ENCODE measurements at regions not wholly inside any gene's neighbourhood (a gene's known extent, or its start where the extent isn't known, plus 50 kb on each side); places are given as distances from the start of the nearest gene placed in this dataset.

GRCh38 chr6:8335381-8335780, 100.0 kb downstream of the SLC35B3 start:
- Histone ChIP-seq H2BK120ac (ENCODE audit: low read depth, low read length) (no peak overlapping the region), H3K27me3 (ENCODE audit: control insufficient read depth in 1 of 2, insufficient read depth in 1 of 2, low read length in 2 of 2) (no peaks in the 10 kb centered on the region), H4K91ac (ENCODE audit: low read length) (no peak overlapping the region), H3K4me3 (ENCODE audit: insufficient read depth in 1 of 2, low read depth in 1 of 2, low read length in 2 of 2) (no peak overlapping the region), H3K4me2 (ENCODE audit: low read length, poor library complexity, severe bottlenecking) (no peak overlapping the region), H4K8ac (ENCODE audit: low read length) (no peak overlapping the region), H2AFZ (ENCODE audit: low read depth, low read length) (no peak overlapping the region), H3K9ac (ENCODE audit: low read length) (no peak overlapping the region), H3K23ac (ENCODE audit: low read length in 2 of 2) (no peak overlapping the region), H2BK12ac (ENCODE audit: low read length in 2 of 2) (no peak overlapping the region), H3K36me3 (ENCODE audit: control insufficient read depth in 1 of 2, insufficient read depth in 2 of 2, low read depth in 1 of 2, low read length in 2 of 2) (no peaks in the 10 kb centered on the region), H2BK15ac (ENCODE audit: low read depth, poor library complexity, severe bottlenecking) (no peak overlapping the region), H3K79me1 (replicated peaks; ENCODE audit: low read length, poor library complexity, severe bottlenecking) (no peaks in the 10 kb centered on the region), H3K4me1 (ENCODE audit: control insufficient read depth, insufficient read depth, low read depth, low read length) (no peaks in the 10 kb centered on the region), H3K9me3 (ENCODE audit: control insufficient read depth, low read length) (no peaks in the 10 kb centered on the region), H3K27ac (ENCODE audit: low read length, poor library complexity, severe bottlenecking) (no peak overlapping the region), H2BK5ac (ENCODE audit: low read depth, low read length, poor library complexity, severe bottlenecking) (no peak overlapping the region), H2AK5ac (ENCODE audit: low read length, severe bottlenecking) (no peak overlapping the region), H3K18ac (ENCODE audit: low read depth in 1 of 2, low read length in 2 of 2) (no peak overlapping the region), H3K4ac (ENCODE audit: low read depth in 1 of 2, low read length in 2 of 2) (no peak overlapping the region), H3K14ac (ENCODE audit: low read length in 2 of 2) (no peak overlapping the region)
- no CpG with 5 or more reads among the region's 1 CpG for WGBS
- no peak for DNase-seq

DNA sequence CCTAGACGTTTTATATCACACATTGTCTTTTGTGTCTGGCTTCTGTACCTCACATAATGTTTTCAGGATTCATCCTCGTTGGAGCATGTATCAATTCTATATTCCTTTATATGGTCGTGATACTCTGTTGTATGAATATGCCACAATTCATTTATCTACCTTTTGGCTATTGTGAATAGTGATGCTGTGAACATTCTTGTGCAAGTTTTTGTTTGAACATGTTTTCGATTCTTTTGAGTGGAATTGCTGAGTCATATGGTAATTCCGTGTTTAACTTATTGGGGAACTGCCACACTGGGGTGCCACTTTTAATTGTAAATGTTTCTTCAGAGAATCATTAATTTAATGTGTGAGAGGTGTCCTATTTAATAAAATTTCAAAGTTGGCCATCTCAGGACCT, 101.2 kb downstream of the SLC35B3 start:
- Histone ChIP-seq H2BK15ac (ENCODE audit: low read depth, poor library complexity, severe bottlenecking) (no peak overlapping the region), H3K9ac (ENCODE audit: low read length) (no peak overlapping the region), H3K4me1 (ENCODE audit: control insufficient read depth, insufficient read depth, low read depth, low read length) (no peaks in the 10 kb centered on the region), H2AFZ (ENCODE audit: low read depth, low read length) (no peak overlapping the region), H3K23ac (ENCODE audit: low read length in 2 of 2) (no peak overlapping the region), H3K4ac (ENCODE audit: low read depth in 1 of 2, low read length in 2 of 2) (no peak overlapping the region), H3K4me3 (ENCODE audit: insufficient read depth in 1 of 2, low read depth in 1 of 2, low read length in 2 of 2) (no peak overlapping the region), H2AK5ac (ENCODE audit: low read length, severe bottlenecking) (no peak overlapping the region), H3K79me1 (replicated peaks; ENCODE audit: low read length, poor library complexity, severe bottlenecking) (no peaks in the 10 kb centered on the region), H3K27ac (ENCODE audit: low read length, poor library complexity, severe bottlenecking) (no peak overlapping the region), H3K36me3 (ENCODE audit: control insufficient read depth in 1 of 2, insufficient read depth in 2 of 2, low read depth in 1 of 2, low read length in 2 of 2) (no peaks in the 10 kb centered on the region), H3K9me3 (ENCODE audit: control insufficient read depth, low read length) (no peaks in the 10 kb centered on the region), H3K27me3 (ENCODE audit: control insufficient read depth in 1 of 2, insufficient read depth in 1 of 2, low read length in 2 of 2) (no peaks in the 10 kb centered on the region), H4K91ac (ENCODE audit: low read length) (no peak overlapping the region), H2BK120ac (ENCODE audit: low read depth, low read length) (no peak overlapping the region), H4K8ac (ENCODE audit: low read length) (no peak overlapping the region), H2BK5ac (ENCODE audit: low read depth, low read length, poor library complexity, severe bottlenecking) (no peak overlapping the region), H3K14ac (ENCODE audit: low read length in 2 of 2) (no peak overlapping the region), H2BK12ac (ENCODE audit: low read length in 2 of 2) (no peak overlapping the region), H3K18ac (ENCODE audit: low read depth in 1 of 2, low read length in 2 of 2) (no peak overlapping the region), H3K4me2 (ENCODE audit: low read length, poor library complexity, severe bottlenecking) (no peak overlapping the region)
- WGBS, result 68% methylated on average over 3 of the region's 5 CpGs
- DNase-seq, result no peak

- Histone ChIP-seq H3K4me1 (ENCODE audit: control insufficient read depth, insufficient read depth, low read depth, low read length) (no peaks in the 10 kb centered on the region), H3K36me3 (ENCODE audit: control insufficient read depth in 1 of 2, insufficient read depth in 2 of 2, low read depth in 1 of 2, low read length in 2 of 2) (no peaks in the 10 kb centered on the region), H3K27ac (ENCODE audit: low read length, poor library complexity, severe bottlenecking) (no peak overlapping the region), H2AK5ac (ENCODE audit: low read length, severe bottlenecking) (no peak overlapping the region), H3K4me2 (ENCODE audit: low read length, poor library complexity, severe bottlenecking) (no peak overlapping the region), H3K18ac (ENCODE audit: low read depth in 1 of 2, low read length in 2 of 2) (no peak overlapping the region), H2AFZ (ENCODE audit: low read depth, low read length) (no peak overlapping the region), H4K91ac (ENCODE audit: low read length) (no peak overlapping the region), H3K23ac (ENCODE audit: low read length in 2 of 2) (no peak overlapping the region), H2BK12ac (ENCODE audit: low read length in 2 of 2) (no peak overlapping the region), H2BK5ac (ENCODE audit: low read depth, low read length, poor library complexity, severe bottlenecking) (no peak overlapping the region), H3K4ac (ENCODE audit: low read depth in 1 of 2, low read length in 2 of 2) (no peak overlapping the region), H3K14ac (ENCODE audit: low read length in 2 of 2) (no peak overlapping the region), H3K9ac (ENCODE audit: low read length) (no peak overlapping the region), H3K9me3 (ENCODE audit: control insufficient read depth, low read length) (no peaks in the 10 kb centered on the region), H3K79me1 (replicated peaks; ENCODE audit: low read length, poor library complexity, severe bottlenecking) (no peaks in the 10 kb centered on the region), H2BK120ac (ENCODE audit: low read depth, low read length) (no peak overlapping the region), H2BK15ac (ENCODE audit: low read depth, poor library complexity, severe bottlenecking) (no peak overlapping the region), H4K8ac (ENCODE audit: low read length) (no peak overlapping the region), H3K4me3 (ENCODE audit: insufficient read depth in 1 of 2, low read depth in 1 of 2, low read length in 2 of 2) (no peak overlapping the region), H3K27me3 (ENCODE audit: control insufficient read depth in 1 of 2, insufficient read depth in 1 of 2, low read length in 2 of 2) (no peaks in the 10 kb centered on the region)
- DNase-seq, result no peak
- WGBS, result 73% methylated on average over 8 of the region's 8 CpGs
Observed at GRCh38 chr6:8329562-8329961, 105.8 kb downstream of the SLC35B3 start.

DNA sequence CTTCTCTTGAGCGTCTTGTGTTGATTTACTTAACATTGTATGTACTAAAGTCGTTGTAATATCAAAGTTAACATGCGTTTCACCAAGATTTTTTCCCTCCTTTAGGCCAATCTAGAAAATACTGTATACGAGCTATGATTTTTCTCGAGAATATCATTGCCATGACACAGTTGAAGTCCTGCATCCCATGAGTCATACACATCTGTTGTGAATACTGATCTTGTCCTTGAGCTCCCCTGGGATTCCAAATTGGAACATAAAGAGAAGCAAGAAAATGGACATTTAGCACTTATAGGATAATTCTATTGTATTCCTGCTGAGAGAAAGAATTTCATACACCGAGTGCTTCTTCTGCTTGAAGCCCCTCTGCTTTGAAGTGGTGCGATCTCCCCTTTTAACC, 109.6 kb downstream of the SLC35B3 start:
- no peaks in the 10 kb centered on the region for H3K9me3 ChIP-seq (ENCODE audit: control insufficient read depth, low read length)
- no peak overlapping the region for H3K4me2 ChIP-seq (ENCODE audit: low read length, poor library complexity, severe bottlenecking)
- no peaks in the 10 kb centered on the region for H3K4me1 ChIP-seq (ENCODE audit: control insufficient read depth, insufficient read depth, low read depth, low read length)
- H3K4me3 ChIP-seq (ENCODE audit: insufficient read depth in 1 of 2, low read depth in 1 of 2, low read length in 2 of 2), result no peak overlapping the region
- no peak overlapping the region for H2BK5ac ChIP-seq (ENCODE audit: low read depth, low read length, poor library complexity, severe bottlenecking)
- H3K18ac ChIP-seq (ENCODE audit: low read depth in 1 of 2, low read length in 2 of 2), result no peak overlapping the region
- H3K4ac ChIP-seq (ENCODE audit: low read depth in 1 of 2, low read length in 2 of 2), result no peak overlapping the region
- H2BK12ac ChIP-seq (ENCODE audit: low read length in 2 of 2), result no peak overlapping the region
- no peaks in the 10 kb centered on the region for H3K79me1 ChIP-seq (replicated peaks; ENCODE audit: low read length, poor library complexity, severe bottlenecking)
- no peak overlapping the region for H3K23ac ChIP-seq (ENCODE audit: low read length in 2 of 2)
- no peak overlapping the region for H2BK120ac ChIP-seq (ENCODE audit: low read depth, low read length)
- no peak overlapping the region for H4K91ac ChIP-seq (ENCODE audit: low read length)
- no peak for DNase-seq
- no peak overlapping the region for H2BK15ac ChIP-seq (ENCODE audit: low read depth, poor library complexity, severe bottlenecking)
- 62% methylated on average over 6 of the region's 7 CpGs for whole genome bisulfite sequencing
- H3K9ac ChIP-seq (ENCODE audit: low read length), result no peak overlapping the region
- H2AK5ac ChIP-seq (ENCODE audit: low read length, severe bottlenecking), result no peak overlapping the region
- H3K36me3 ChIP-seq (ENCODE audit: control insufficient read depth in 1 of 2, insufficient read depth in 2 of 2, low read depth in 1 of 2, low read length in 2 of 2), result no peaks in the 10 kb centered on the region
- no peaks in the 10 kb centered on the region for H3K27me3 ChIP-seq (ENCODE audit: control insufficient read depth in 1 of 2, insufficient read depth in 1 of 2, low read length in 2 of 2)
- H3K27ac ChIP-seq (ENCODE audit: low read length, poor library complexity, severe bottlenecking), result no peak overlapping the region
- H3K14ac ChIP-seq (ENCODE audit: low read length in 2 of 2), result no peak overlapping the region
- H4K8ac ChIP-seq (ENCODE audit: low read length), result no peak overlapping the region
- no peak overlapping the region for H2AFZ ChIP-seq (ENCODE audit: low read depth, low read length)

All from mesenchymal stem cell (in vitro differentiated cells and primary cell).